NCI-H446 treated with DMSO at 0.1 percent for 48 hours (cell line): ENCODE measurements at regions not wholly inside any gene's neighbourhood (a gene's known extent, or its start where the extent isn't known, plus 50 kb on each side); places are given as distances from the start of the nearest gene placed in this dataset.
A peak's percentile ranks its signal among the peaks of the same experiment; 100 is the strongest.
"Not testable (repeated sequence)": the region's sequence is repeated elsewhere in the genome, so short reads cannot be mapped to it uniquely, and the experiment has no call there.

ENCODE experiments used
- DNase-seq: peaks from one replicate; lab custom pipeline; 2025; lab: John Stamatoyannopoulos, UW

DNA sequence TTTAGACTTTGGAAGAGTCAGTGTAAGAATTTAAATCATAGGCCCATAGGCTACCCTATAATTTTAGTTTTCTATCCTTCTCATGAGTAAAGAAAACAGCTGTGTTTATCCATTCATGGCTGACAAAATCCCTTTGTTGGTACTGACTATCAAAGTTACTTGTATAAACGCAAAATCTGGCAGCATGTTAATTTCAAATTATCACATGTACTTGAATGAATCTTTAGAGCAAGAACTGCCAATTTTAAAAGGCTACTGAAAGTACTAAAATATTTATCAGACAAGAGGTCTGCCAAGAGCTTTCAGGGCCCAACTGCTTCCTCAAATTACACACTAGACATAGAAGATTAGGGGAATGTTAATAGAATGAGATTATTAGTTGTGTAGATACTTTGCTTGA is 66.6 kb downstream of the MYL12B start:
- DNase-seq, result peak; percentile 32

DNA sequence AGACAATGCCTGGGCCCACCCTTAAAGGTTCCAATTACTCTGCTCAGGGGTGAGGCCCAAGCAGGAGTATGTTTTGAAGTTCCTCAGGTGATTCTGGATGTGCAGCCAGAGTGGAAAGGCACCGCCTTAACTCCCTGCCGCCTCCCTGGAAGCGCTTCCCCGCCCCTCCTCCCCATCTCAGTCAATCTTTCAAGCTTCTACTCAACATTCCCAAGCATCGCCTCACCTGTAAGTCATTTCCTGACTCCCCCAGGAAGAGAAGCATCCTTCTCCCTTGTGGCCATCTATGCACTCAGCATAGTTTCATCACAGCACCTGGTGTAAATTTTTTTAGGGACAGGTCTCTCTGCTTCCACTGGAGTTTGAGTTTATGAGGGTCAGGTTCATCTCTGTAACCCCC is 67.5 kb downstream of the MYL12B start:
- DNase-seq, result no peak

DNA sequence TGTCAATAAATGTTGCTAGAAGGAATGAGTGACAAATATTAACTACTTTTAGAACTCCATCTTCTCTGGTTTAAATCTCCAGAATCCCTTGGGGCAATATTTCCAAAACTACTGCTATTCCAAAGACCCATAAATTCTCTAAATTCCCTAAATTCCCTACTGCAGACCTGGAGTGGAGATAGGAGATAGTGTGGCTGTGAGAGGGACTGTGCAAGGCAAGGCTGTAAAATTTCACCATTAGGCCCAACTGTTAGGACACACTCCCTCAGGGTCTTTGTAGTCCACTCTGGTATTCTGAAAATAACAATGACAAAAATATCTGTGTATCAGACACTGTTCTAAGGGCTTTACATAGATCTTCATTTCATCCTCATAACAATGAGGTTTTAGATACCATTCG is 67.9 kb downstream of the MYL12B start:
- no peak for DNase-seq

DNA sequence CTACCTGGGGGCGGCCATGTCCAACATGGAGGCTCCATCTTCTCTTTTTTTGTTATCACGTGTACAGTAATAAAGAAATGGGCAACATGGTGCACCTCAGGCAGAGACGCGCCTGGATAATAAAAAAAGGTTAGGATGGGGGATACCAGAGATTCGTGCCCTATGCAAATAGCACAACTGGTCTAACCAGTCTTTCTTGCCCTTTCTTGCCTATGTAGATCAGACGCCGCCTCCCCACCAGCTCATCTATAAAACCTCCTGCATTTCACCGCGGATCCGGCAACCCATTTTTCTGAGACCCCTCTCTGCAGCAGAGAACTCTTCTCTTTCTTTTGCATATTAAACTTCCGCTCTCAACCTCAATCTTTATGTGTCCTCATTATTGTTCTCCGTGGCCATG is 68.7 kb downstream of the MYL12B start:
- DNase-seq, result no peak

DNA sequence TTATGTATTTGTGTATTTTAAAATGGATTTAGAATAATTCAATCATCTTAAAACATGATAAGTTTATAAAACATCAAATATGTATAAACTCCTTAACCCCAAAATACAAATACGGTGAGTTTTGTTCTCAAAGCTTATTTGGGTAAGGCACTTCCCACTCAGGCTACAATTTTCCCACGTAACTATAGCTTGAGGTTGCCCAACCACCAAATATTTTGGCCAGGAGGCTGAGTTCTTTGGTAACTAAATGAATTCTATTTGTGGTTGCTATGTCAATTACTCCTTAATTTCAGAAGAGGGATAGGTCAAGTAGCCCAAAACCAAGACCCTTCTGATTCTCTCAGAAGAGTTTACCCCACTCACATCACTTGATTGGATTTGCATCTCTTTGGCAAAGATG is 70.4 kb downstream of the MYL12B start:
- DNase-seq, result no peak

DNA sequence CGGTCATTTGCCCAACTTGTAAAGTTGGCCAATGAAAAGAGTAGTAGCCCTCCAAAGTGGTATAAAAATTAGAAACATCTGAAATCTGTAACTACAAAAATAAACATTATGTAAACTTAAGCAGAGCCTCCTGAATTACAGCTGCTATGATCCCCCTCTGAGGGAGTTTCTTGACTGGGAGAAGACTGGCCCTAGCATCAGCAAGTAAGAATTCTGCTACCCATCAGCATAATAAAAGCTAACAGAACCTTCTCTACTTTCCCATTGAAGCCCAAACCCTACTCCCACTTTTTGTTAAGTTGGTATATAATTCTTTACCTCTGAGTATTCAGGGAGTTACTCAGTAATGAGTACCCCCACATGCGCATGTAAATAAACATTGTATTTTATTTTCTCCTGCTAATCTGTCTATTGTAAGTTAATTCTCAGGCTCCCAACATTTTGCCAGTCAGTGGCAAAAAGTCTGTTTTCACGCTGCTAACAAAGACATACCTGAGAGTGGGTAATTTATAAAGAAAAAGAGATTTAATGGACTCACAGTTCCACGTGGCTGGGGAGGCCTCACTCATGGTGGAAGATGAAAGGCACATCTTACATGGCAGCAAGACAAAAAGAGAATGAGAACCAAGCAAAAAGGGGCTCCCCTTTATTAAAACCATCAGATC is 71.3 kb downstream of the MYL12B start:
- DNase-seq, result no peak

DNA sequence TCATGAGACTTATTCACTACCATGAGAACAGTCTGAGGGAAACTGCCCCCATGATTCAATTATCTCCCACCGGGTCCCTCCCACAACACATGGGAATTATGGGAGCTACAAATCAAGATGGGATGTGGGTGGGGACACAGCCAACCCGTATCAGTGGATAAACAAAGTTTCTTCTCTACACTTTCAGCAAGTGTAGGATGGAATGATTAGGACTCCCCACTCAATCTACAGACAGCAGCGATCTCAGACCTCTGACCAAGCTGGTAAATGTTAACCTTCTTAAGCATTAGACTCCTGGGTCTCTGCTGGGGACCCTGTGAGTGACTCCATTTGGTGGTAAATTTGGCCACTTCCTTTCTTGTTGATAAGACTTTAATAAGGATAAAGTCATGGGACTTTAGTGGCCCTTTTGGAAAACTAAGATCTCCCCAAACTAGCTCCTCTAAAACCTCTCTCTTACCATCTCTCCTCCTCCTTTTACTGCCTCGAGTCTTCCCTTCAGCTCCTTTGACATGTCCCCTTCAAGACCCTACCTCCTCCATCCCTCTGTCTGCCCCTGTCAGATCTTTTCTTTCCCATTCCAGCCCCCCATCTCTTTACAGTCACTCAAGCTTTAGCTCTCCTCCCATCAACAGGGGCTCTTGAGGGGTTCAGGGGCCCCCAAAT is 71.9 kb downstream of the MYL12B start:
- DNase-seq, result no peak

DNA sequence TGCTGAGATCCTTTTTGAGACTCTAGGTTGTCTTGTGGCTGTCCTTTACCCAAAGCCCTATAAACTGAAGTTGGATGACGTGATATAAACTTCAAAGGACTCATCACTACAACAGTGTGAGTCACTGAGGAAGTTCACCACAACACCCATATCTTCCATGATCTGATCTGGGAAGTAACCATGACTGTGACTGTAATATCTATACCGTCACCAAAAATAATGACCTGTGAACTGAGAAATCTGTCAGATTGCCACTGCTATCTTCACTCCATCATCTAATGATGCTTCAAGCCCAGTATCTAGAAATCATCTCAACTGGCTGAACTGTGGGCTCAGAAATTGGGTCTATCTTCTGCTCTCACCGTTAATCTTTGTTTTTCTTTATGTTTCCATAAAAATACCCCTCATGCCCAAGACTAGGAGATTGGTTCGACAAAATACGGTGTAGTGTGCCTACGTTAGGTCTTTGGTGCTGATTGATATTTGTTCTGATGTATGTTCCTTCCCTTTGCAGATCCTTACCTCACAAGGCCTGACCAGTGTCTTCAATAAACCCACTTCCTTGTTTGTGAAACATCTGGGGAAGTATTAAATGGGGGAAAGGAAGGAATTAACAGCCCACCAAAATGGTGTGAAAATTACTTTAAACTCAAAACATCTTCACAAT is 78.2 kb downstream of the MYL12B start:
- no peak for DNase-seq

DNA sequence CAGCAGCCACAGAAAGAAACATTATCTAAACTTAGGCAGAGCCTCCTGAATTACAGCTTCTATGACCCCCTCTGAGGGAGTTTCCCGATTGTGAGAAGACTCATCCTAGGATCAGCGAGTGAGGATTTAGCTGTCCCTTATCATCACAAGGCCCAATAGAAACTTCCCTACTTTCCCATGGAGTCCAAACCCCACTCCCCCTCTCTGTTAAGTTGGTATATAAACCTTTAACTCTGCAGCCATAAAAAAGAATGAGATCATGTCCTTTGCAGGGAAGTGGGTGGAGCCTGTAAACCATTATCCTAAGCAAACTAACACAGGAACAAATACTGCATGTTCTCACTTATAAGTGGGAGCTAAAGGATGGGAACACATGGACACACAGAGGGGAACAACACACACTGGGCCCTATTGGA is 78.8 kb downstream of the MYL12B start:
- no peak for DNase-seq

DNA sequence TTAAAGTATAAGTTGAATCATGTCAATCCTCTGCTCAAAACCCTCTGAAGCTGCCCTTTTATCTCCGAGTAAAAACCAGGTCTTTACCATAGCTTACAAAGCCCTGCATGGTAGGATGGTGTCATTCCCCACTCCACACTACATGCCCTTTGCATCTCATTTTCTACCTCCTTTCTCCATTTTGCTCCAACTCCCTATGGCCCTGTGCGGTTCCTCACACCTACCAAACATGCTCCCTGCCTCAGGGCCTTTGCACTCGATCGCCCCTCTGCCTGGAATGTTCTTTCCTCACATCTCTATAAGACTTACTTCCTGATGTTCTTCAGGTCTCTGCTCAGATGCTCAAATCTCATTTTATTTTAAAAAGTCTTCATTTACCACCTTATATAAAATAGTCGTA is 80.7 kb downstream of the MYL12B start:
- DNase-seq, result no peak

DNA sequence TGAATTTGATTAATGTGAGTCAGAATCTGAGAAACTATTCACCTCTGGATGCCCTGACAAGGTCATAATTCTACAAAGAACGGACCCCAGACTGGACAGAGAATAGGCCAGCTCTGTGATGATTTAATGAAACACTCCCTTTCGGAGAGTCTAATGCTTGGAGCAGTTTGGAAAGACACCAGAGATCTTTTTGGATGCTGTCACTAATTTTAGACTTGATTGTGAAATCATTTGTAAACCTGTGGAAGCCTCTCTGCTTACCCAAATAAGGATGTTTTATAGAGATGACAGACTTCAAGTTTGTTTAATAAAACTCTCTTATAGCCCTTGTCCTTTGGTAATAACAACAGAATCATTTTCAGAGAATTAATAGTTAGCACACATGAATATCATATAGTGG is 83.5 kb downstream of the MYL12B start:
- DNase-seq, result no peak

DNA sequence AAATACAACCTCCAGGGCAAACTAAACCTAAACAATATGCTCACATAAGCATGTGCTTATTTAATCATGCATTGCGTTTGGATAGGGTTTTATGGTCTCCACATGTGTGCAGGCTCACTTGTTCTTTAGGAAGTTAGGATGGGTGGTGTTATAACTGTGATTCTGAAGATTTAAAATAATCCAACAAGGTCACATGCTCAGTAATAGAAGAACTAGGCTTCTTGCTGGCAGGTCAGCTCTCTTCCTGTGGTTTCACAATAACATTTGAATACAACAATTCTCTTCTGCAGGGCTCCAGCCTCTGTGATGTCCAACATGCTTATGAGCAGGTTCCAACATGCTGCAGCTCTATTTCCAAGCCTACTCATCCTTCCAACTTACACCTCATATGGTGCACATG is 84.0 kb downstream of the MYL12B start:
- DNase-seq, result no peak

DNA sequence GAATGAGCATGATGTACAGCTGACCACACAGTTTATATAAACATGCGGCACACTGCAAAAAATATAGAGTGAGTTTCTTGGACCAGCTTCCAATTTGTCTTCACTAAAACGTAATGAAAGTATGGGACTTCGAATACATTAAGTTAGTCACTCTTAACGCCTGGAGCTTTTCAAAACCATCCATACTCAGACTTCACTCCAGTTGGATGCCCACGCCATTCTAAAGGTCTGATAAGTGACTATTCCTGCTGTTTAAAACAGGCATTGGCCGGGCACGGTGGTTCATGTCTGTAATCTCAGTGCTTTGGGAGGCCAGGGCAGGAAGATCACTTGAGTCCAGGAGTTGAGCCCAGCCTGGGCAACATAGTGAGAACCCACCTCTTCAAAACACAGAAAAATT is 84.6 kb downstream of the MYL12B start:
- no peak for DNase-seq

DNA sequence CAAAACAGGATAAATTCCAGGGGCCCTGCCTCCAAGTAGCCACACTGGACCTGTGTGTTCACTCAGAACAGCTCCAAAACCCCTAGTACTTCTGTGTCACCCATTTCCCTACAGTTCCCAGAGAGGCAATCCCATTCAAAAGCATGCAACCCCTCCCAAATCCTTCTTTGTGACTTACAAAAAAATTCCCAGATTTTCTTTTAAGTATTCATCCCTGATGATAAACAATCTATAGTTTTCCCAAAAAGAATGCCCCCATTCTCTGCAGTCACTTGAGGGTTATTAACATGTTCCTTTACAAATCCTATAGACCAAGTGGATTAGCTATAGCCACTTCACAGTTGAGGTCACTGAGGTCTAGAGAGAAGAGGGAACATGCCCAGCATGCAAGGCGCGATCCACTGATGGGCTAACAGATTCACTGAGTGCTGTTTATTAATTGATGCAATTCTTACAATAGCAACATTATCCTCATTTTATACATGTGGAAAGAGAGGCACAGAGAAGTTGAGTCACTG is 85.4 kb downstream of the MYL12B start:
- no peak for DNase-seq

DNA sequence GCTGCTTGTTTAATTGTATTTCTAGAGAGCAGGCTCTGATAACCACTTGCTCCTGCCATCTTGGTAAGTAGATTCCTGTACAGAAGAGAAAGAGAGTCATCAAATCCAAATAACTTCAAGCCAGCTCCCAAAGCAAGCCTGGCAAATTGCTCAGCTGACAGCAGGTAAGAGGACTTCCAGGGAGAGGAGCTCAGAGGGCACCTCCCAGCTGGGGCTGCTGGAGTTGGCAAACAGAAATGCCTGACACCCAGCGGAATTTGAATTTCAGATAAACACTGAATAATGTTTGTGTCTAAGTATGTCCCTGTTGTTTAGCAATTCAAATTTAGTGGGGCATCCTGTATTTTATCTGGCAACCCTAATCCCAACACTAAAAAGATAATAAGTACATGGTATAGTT is 86.2 kb downstream of the MYL12B start:
- no peak for DNase-seq

DNA sequence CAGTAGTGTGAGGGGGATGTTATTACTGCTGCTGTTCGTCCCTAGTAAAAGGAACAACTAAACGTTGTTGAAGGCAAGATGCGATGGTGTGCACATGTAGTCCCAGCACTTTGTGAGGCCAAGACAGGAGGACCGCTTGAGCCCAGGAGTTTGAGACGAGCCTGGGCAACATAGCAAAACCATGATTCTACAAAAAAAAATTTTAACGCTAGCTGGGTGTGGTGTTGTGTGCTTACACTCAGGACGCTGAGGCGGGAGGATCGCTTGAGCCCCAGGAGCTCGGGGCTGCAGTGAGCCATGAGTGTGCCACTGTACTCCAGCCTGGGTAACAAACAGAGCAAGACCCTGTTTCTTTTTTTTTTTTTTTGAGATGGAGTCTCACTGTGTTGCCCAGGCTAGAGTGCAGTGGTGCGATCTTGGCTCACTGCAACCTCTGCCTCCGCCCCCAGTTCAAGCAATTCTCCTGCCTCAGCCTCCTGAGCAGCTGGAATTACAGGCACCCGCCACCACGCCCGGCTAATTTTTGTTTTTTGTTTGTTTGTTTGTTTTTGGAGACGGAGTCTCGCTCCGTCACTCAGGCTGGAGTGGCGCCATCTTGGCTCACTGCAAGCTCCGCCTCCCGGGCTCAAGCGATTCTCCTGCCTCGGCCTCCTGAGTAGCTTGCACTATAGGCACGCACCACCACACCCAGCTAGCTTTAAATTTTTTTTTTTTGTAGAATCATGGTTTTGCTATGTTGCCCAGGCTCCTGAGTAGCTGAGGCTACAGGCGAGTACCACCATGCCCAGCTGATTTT is 87.3 kb downstream of the MYL12B start:
- not testable (repeated sequence) for DNase-seq

DNA sequence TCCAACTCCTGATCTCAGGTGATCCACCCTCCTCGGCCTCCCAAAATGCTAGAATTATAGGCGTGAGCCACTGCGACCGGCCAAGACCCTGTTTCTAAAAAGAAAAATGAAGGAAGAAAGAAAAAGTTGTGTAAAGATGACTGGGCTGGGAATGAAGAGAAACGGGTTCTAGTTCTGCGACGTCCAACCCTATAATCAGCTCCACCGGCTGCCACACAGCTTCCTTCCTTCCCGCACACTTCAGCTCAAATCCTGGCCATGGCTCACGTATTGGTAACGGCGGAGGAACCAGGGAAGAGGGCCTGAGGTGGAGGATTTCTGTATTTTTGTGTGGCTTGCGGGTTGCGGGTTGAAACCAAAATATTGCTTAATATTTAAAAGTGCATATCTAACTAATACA is 88.1 kb downstream of the MYL12B start:
- no peak for DNase-seq

DNA sequence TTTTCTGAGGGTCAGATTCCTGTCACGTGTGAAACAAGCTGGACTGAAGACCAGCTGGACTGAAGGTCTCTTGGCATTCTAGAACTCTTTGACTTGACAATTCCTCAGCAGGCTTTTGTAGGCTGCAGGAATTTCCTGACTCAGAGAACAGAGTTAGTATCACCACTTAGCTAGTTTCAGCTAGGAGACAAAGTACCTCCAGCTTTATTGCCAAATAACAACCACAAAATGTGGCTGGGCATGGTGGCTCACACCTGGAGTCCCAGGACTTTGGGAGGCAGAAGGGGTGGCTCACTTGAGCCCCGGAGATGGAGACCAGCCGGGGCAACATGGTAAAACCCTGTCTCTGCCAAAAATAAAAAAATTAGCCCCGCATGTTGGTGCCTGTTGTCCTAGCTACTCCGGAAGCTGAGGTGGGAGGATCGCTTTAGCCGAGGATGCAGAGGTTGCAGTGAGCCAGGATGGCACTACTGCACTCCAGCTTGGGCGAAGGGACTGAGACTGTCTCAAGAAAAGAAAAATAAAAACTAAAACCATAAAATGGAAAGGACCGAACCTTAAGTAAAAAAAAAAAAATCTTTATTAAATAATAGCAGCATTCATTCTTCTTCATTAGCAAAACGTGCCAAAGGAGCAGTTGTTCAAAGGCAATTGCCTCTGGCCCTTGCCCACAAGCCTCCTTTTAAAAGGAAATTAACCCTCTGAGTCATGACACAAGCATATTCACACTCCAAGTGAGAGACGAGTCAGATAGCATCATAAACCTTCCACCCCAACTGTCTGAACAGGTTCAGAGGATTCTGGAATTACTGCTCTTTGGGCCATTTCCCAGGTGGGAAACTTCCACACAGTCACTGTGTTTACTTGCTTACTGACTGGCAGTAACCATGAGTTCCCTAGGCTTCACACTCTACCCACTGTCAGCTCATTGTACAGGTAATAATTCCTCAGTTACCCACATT is 88.9 kb downstream of the MYL12B start:
- DNase-seq, result no peak

DNA sequence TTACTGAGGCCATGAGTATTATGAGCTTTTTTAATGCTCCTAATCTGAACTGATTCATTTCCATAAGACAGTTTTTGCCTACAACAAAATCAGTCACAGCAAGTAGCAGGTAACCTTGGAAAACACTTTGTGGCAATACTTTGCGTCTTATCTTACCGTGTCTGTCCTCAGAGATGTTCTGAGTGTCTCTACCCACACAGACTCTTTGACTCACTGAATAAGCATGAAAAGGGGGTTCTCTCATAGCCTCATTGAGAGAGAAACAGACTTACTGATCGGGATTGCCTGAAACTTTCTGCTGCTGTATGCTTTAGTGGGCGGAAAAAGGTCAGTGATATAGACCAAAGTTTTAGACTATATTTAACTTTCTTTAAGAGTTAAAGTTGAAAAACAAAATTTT is 92.6 kb downstream of the MYL12B start:
- no peak for DNase-seq

DNA sequence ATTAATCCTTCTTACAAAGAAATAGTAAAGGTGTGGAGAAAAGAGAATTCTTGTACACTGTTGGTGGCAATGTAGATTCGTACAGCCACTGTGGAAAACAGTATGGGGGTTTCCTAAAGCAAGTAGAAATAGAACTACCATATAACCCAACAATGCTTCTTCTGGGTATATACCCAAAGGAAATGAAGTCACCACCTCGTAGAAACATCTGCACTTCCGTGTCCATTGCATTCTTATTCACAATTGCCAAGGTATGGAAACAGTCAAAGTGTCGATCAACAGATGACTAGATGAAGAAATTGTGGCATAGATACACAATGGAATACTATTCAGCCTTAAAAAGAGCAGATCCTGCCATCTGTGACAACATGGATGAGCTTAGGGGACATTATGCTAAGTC is 93.4 kb upstream of the TGIF1 start:
- no peak for DNase-seq

DNA sequence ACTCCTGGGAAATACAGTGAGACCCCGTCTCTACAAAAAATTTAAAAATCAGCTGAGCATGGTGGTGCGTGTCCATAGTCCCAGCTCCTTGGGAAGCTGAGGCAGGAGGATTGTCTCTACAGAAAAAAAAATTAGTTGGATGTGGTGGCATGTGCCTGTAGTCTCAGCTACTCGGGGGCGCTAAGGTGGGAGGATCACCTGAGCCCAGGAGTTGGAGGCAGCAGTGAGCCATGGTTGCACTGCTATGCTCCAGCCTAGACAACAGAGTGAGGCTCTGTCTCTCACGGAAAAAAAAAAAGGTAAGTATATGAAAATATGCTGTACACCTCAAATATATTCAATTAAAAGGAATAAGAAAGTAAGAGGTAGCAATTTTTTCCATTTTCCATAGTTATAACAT is 92.5 kb upstream of the TGIF1 start:
- no peak for DNase-seq
